HepG2 (cell line): ENCODE measurements at regions not wholly inside any gene's neighbourhood (a gene's known extent, or its start where the extent isn't known, plus 50 kb on each side); places are given as distances from the start of the nearest gene placed in this dataset.

Experiments
- ATAC-seq: fragments of 200-7000 bp; cut with Tn5 transposase; 3 replicates; pipeline ENCODE4 v1.9.1; 2020; ENCODE audit warnings: mild to moderate bottlenecking, moderate library complexity
- BruUV-seq: library from RNA; stranded (reverse); fragments of 400-500 nt; replicated peaks from 2 replicates; lab custom pipeline; 2021; lab: Mats Ljungman, UMichigan
- CTCF ChIA-PET: fragments of 300-600 bp; formaldehyde crosslinking; extraction: SDS; loops from one replicate; lab custom pipeline; 2021; ENCODE audit warnings: low total read pairs, inconsistent platforms, low intra/inter-chr PET ratio; lab: Yijun Ruan, JAX
- POLR2A ChIA-PET: fragments of 350-600 bp; sonication (Branson Sonifier 250); formaldehyde crosslinking; loops from one replicate; lab custom pipeline; 2020; ENCODE audit warnings: antibody characterized with exemption, inconsistent platforms; lab: Yijun Ruan, JAX
- DNase-seq: peaks from one replicate; pipeline ENCODE4 v3.0.0-alpha.2; 2015; ENCODE audit warnings: low spot score
- FAIRE-seq: peaks from 3 replicates; lab custom pipeline; 2011; peaks lifted over from hg19 to GRCh38; lab: Jason Lieb, UNC
- H2AFZ ChIP-seq: one replicate; pipeline ENCODE4 v1.6.1; 2011; ENCODE audit warnings: low read length, inconsistent platforms
- H3K27ac ChIP-seq: fragments of 300-600 bp; 3 replicates; pipeline ENCODE4 v1.8.0; 2011; ENCODE audit warnings: mixed run types, mild to moderate bottlenecking, mixed read lengths, low read length, inconsistent platforms; ENCODE audit not compliant: insufficient read depth; ENCODE audit errors: extremely low read length
- H3K27me3 ChIP-seq, 2 experiments: fragments of 200-600 bp in 1 of 2; 2 replicates in 1 of 2; 3 replicates in 1 of 2; pipeline versions ENCODE4 v1.6.0 to v1.8.0; 2011; ENCODE audit warnings: low read length in 2 of 2, mild to moderate bottlenecking in 2 of 2, moderate library complexity in 2 of 2, inconsistent platforms in 1 of 2; ENCODE audit not compliant: insufficient read depth in 2 of 2, control insufficient read depth in 1 of 2
- H3K36me3 ChIP-seq, 2 experiments: fragments of 200-600 bp in 1 of 2; replicated peaks in 1 of 2; 2 replicates in 1 of 2; 3 replicates in 1 of 2; pipeline versions ENCODE4 v1.5.1 to v1.8.0; 2011; ENCODE audit warnings: low read length in 2 of 2, inconsistent platforms in 1 of 2; ENCODE audit not compliant: insufficient read depth in 2 of 2, control insufficient read depth in 1 of 2
- H3K4me1 ChIP-seq: 2 replicates; pipeline ENCODE4 v1.5.1; 2012; ENCODE audit warnings: low read length, inconsistent platforms; ENCODE audit not compliant: insufficient read depth
- H3K4me2 ChIP-seq: 2 replicates; pipeline ENCODE4 v1.6.0; 2011; ENCODE audit warnings: low read depth, low read length, inconsistent platforms
- H3K4me3 ChIP-seq, 3 experiments: fragments of 200-600 bp in 1 of 3; sonication (generic), shearing (Covaris generic) in 1 of 3; replicated peaks in 1 of 3; 2 replicates each; pipeline ENCODE4 v1.5.1; 2011 to 2016; ENCODE audit warnings: low read length in 3 of 3, inconsistent platforms in 2 of 3, low read depth in 2 of 3, mild to moderate bottlenecking in 2 of 3, control low read depth in 1 of 3, mixed read lengths in 1 of 3; ENCODE audit not compliant: insufficient read depth in 1 of 3
- H3K79me2 ChIP-seq: one replicate; pipeline ENCODE4 v1.6.1; 2011; ENCODE audit warnings: low read length, inconsistent platforms; ENCODE audit not compliant: insufficient read depth
- H3K9ac ChIP-seq: 2 replicates; pipeline ENCODE4 v1.6.0; 2011; ENCODE audit warnings: mild to moderate bottlenecking, low read depth, low read length, inconsistent platforms; ENCODE audit not compliant: insufficient read depth
- H3K9me3 ChIP-seq: 2 replicates; pipeline ENCODE4 v1.5.1; 2012; ENCODE audit warnings: mild to moderate bottlenecking, low read length
- H4K20me1 ChIP-seq: 2 replicates; pipeline ENCODE4 v1.6.0; 2011; ENCODE audit warnings: inconsistent platforms, mild to moderate bottlenecking, low read length, moderate library complexity; ENCODE audit not compliant: insufficient read depth
- HHEX ChIP-seq: IDR thresholded peaks from 2 replicates; pipeline ENCODE4 v1.6.1; 2016; ENCODE audit warnings: control low read depth
- NKX3-1 ChIP-seq: sonication (generic); formaldehyde crosslinking; IDR thresholded peaks from 2 replicates; pipeline ENCODE4 v1.5.0; 2020; ENCODE audit warnings: missing genetic modification reagents
- SRF ChIP-seq: IDR thresholded peaks from 2 replicates; pipeline ENCODE4 v1.6.1; 2011; ENCODE audit warnings: mild to moderate bottlenecking, low read depth, low read length, moderate library complexity
- ZNF558 ChIP-seq: sonication (generic); formaldehyde crosslinking; IDR thresholded peaks from 2 replicates; pipeline ENCODE4 v1.9.0; 2022; ENCODE audit warnings: mild to moderate bottlenecking, missing genetic modification reagents, borderline replicate concordance
- ZNF710 ChIP-seq: sonication (generic); formaldehyde crosslinking; IDR thresholded peaks from 2 replicates; pipeline ENCODE4 v1.5.0; 2020; ENCODE audit warnings: mild to moderate bottlenecking, missing genetic modification reagents, borderline replicate concordance
- WGBS: methylation state at CpG from one replicate; pipeline ENCODE4 v1.1.6; 2017; ENCODE audit warnings: low lambda C conversion rate; 5-methylcytosine and 5-hydroxymethylcytosine counted together
- in situ Hi-C: cut with HindIII; loops from 2 replicates; pipeline ENCODE4 v1.10.0; 2017; ENCODE audit warnings: low pct_unique_long_range_greater_than_20kb; ENCODE audit not compliant: extremely low pct_ligation_motif_present
- intact Hi-C: fragments of 100-400 bp; cut with micrococcal nuclease; formaldehyde crosslinking; loops from one replicate; pipeline ENCODE4 v1.10.0; 2022; ENCODE audit not compliant: unreplicated experiment
- TF ChIP-seq, protein P1 (sequence below): sonication (generic); formaldehyde crosslinking; IDR thresholded peaks from 2 replicates; pipeline ENCODE4 v1.4.0; 2020; ENCODE audit warnings: missing genetic modification reagents
- TF ChIP-seq, protein P2 (sequence below): sonication (generic); formaldehyde crosslinking; IDR thresholded peaks from 2 replicates; pipeline ENCODE4 v1.5.0; 2020; ENCODE audit warnings: missing genetic modification reagents
- TF ChIP-seq, protein P3 (sequence below): sonication (generic); formaldehyde crosslinking; IDR thresholded peaks from 2 replicates; pipeline ENCODE4 v1.4.0; 2020; ENCODE audit warnings: low read depth, missing genetic modification reagents

DNA sequence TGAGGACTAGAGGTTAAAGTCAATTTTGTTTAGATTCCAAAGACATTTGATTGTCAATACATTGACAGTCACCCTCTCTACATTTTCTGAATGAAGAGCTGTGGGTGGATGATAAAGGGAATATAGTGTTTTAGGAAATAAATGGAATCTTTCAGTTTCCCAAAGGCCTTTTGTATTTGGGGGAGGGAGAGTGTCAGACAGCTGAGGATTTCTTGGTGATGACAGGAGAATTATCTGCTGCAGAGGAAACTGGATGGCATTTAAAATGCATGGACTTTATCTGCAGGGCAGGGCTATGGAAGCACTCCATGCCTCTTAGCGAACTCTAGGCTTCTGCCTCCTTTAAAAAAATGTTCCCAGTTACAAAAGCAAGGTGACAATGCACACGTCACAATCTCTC is 195.1 kb downstream of the KCNS3 start (continued):
- TF ChIP-seq ZNF710 (CRISPR knock-in tag) (no peak), HHEX (CRISPR knock-in tag) (no peak), ZNF558 (CRISPR knock-in tag) (no peak)

- in situ Hi-C loops, result no loop called here
- no peak for FAIRE-seq
- intact Hi-C loops, result no loop called here
- Histone ChIP-seq H4K20me1 (no peaks in the 10 kb centered on the region), H3K36me3 (no peaks in the 10 kb centered on the region), H3K79me2 (no peaks in the 10 kb centered on the region), H3K4me2 (no peak overlapping the region), H3K27me3 (no peaks in the 10 kb centered on the region), H3K9me3 (no peaks in the 10 kb centered on the region), H3K4me3 (no peak overlapping the region), H2AFZ (no peak overlapping the region), H3K9ac (no peak overlapping the region), H3K4me1 (no peaks in the 10 kb centered on the region), H3K27ac (no peak overlapping the region)
- no peak for DNase-seq
- ChIA-PET CTCF (no interaction called here), POLR2A (no interaction called here)
- no TSS peak for BruUV-seq
- 11% methylated on average over 9 of the region's 9 CpGs for WGBS
- ATAC-seq, result no peak
- TF ChIP-seq, protein P1, sequence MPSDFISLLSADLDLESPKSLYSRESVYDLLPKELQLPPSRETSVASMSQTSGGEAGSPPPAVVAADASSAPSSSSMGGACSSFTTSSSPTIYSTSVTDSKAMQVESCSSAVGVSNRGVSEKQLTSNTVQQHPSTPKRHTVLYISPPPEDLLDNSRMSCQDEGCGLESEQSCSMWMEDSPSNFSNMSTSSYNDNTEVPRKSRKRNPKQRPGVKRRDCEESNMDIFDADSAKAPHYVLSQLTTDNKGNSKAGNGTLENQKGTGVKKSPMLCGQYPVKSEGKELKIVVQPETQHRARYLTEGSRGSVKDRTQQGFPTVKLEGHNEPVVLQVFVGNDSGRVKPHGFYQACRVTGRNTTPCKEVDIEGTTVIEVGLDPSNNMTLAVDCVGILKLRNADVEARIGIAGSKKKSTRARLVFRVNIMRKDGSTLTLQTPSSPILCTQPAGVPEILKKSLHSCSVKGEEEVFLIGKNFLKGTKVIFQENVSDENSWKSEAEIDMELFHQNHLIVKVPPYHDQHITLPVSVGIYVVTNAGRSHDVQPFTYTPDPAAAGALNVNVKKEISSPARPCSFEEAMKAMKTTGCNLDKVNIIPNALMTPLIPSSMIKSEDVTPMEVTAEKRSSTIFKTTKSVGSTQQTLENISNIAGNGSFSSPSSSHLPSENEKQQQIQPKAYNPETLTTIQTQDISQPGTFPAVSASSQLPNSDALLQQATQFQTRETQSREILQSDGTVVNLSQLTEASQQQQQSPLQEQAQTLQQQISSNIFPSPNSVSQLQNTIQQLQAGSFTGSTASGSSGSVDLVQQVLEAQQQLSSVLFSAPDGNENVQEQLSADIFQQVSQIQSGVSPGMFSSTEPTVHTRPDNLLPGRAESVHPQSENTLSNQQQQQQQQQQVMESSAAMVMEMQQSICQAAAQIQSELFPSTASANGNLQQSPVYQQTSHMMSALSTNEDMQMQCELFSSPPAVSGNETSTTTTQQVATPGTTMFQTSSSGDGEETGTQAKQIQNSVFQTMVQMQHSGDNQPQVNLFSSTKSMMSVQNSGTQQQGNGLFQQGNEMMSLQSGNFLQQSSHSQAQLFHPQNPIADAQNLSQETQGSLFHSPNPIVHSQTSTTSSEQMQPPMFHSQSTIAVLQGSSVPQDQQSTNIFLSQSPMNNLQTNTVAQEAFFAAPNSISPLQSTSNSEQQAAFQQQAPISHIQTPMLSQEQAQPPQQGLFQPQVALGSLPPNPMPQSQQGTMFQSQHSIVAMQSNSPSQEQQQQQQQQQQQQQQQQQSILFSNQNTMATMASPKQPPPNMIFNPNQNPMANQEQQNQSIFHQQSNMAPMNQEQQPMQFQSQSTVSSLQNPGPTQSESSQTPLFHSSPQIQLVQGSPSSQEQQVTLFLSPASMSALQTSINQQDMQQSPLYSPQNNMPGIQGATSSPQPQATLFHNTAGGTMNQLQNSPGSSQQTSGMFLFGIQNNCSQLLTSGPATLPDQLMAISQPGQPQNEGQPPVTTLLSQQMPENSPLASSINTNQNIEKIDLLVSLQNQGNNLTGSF (CRISPR knock-in tag), result no peak
- TF ChIP-seq SRF, result no peak
- TF ChIP-seq, protein P2, sequence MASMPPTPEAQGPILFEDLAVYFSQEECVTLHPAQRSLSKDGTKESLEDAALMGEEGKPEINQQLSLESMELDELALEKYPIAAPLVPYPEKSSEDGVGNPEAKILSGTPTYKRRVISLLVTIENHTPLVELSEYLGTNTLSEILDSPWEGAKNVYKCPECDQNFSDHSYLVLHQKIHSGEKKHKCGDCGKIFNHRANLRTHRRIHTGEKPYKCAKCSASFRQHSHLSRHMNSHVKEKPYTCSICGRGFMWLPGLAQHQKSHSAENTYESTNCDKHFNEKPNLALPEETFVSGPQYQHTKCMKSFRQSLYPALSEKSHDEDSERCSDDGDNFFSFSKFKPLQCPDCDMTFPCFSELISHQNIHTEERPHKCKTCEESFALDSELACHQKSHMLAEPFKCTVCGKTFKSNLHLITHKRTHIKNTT (CRISPR knock-in tag), result no peak
- no peak for TF ChIP-seq NKX3-1 (CRISPR knock-in tag)
- TF ChIP-seq, protein P3, sequence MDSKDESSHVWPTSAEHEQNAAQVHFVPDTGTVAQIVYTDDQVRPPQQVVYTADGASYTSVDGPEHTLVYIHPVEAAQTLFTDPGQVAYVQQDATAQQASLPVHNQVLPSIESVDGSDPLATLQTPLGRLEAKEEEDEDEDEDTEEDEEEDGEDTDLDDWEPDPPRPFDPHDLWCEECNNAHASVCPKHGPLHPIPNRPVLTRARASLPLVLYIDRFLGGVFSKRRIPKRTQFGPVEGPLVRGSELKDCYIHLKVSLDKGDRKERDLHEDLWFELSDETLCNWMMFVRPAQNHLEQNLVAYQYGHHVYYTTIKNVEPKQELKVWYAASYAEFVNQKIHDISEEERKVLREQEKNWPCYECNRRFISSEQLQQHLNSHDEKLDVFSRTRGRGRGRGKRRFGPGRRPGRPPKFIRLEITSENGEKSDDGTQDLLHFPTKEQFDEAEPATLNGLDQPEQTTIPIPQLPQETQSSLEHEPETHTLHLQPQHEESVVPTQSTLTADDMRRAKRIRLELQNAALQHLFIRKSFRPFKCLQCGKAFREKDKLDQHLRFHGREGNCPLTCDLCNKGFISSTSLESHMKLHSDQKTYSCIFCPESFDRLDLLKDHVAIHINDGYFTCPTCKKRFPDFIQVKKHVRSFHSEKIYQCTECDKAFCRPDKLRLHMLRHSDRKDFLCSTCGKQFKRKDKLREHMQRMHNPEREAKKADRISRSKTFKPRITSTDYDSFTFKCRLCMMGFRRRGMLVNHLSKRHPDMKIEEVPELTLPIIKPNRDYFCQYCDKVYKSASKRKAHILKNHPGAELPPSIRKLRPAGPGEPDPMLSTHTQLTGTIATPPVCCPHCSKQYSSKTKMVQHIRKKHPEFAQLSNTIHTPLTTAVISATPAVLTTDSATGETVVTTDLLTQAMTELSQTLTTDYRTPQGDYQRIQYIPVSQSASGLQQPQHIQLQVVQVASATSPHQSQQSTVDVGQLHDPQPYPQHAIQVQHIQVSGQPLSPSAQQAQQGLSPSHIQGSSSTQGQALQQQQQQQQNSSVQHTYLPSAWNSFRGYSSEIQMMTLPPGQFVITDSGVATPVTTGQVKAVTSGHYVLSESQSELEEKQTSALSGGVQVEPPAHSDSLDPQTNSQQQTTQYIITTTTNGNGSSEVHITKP (CRISPR knock-in tag), result no peak
These were observed 189.3 kb downstream of the KCNS3 start for GRCh38 chr2:18067588-18068384.
